Mammary epithelial cell (primary cell): ENCODE measurements at regions not wholly inside any gene's neighbourhood (a gene's known extent, or its start where the extent isn't known, plus 50 kb on each side); places are given as distances from the start of the nearest gene placed in this dataset.

Experiments used
- EZH2 ChIP-seq: IDR thresholded peaks from 2 replicates; pipeline ENCODE4 v1.6.1; 2012; ENCODE audit warnings: low read length, inconsistent platforms, borderline replicate concordance
- TF ChIP-seq, protein P1 (sequence below), 2 donors: IDR thresholded peaks in 1 of 2; conservative IDR thresholded peaks in 1 of 2; 2 replicates each; pipeline ENCODE4 v1.5.1; 2011 to 2012; ENCODE audit warnings: inconsistent platforms in 2 of 2, low read length in 2 of 2, mild to moderate bottlenecking in 2 of 2, control low read depth in 1 of 2, low read depth in 1 of 2; ENCODE audit not compliant: insufficient read depth in 1 of 2; ENCODE audit errors: extremely low read depth in 1 of 2

GRCh38 chr7:38051786-38052185 is 126.3 kb upstream of the STARD3NL start:
- TF ChIP-seq, protein P1, sequence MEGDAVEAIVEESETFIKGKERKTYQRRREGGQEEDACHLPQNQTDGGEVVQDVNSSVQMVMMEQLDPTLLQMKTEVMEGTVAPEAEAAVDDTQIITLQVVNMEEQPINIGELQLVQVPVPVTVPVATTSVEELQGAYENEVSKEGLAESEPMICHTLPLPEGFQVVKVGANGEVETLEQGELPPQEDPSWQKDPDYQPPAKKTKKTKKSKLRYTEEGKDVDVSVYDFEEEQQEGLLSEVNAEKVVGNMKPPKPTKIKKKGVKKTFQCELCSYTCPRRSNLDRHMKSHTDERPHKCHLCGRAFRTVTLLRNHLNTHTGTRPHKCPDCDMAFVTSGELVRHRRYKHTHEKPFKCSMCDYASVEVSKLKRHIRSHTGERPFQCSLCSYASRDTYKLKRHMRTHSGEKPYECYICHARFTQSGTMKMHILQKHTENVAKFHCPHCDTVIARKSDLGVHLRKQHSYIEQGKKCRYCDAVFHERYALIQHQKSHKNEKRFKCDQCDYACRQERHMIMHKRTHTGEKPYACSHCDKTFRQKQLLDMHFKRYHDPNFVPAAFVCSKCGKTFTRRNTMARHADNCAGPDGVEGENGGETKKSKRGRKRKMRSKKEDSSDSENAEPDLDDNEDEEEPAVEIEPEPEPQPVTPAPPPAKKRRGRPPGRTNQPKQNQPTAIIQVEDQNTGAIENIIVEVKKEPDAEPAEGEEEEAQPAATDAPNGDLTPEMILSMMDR (conservative IDR thresholded peaks at IDR 0.05 in 1 of 2, IDR thresholded peaks at IDR 0.05 in 1 of 2; ENCODE audit: extremely low read depth in 1 of 2, insufficient read depth in 1 of 2, low read depth in 1 of 2, low read length in 2 of 2): no peak
- no peak for TF ChIP-seq EZH2
